COR-L47 (cell line): ENCODE measurements at regions not wholly inside any gene's neighbourhood (a gene's known extent, or its start where the extent isn't known, plus 50 kb on each side); places are given as distances from the start of the nearest gene placed in this dataset.
A peak's percentile ranks its signal among the peaks of the same experiment; 100 is the strongest.

Source experiments
- DNase-seq: peaks from one replicate; lab custom pipeline; 2025; lab: John Stamatoyannopoulos, UW

DNA sequence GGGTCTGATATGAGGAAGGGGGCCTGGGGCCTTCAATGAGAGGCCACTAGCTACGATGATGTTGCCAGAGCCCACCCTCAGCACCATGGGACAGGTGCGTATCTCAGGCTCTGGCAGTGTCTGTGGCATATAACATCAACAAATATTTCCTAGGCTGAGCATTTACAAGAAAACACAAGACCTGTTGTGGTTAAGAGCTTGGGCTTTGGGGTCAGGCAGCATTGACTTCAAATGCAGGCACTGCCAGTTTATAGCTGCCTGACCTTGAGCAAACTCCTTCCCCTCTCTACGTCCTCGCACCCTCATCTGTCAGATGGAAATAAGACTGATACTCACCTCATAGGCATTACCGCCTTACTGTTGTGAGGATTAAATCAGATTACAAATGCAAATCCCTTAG is 156.0 kb downstream of the KATNAL1 start:
- no peak for DNase-seq

- DNase-seq, result no peak
Measured at GRCh38 chr13:30149248-30149647, 158.1 kb downstream of the KATNAL1 start.

DNA sequence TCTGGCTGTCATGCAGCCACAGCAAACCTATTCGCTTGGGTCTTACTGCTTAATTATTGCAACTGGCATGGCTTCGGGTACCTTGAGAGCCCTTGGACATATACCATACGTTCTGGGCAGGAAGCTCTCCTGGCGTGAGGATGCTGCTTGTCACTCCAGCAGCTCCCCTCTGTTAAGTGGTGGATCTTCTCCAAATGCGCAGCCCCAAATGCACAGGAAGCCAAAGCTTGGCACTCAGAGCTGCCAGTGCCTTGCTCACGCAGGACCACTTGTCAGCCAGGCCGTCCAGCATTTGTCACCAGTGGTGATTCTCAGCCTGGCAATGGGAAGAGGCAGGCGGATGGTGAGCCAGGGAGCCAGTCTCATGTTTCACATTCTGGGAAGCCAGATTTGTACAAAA is 158.6 kb downstream of the KATNAL1 start:
- no peak for DNase-seq

GRCh38 chr13:30148171-30148754 is 159.1 kb downstream of the KATNAL1 start:
- DNase-seq, result no peak

DNA sequence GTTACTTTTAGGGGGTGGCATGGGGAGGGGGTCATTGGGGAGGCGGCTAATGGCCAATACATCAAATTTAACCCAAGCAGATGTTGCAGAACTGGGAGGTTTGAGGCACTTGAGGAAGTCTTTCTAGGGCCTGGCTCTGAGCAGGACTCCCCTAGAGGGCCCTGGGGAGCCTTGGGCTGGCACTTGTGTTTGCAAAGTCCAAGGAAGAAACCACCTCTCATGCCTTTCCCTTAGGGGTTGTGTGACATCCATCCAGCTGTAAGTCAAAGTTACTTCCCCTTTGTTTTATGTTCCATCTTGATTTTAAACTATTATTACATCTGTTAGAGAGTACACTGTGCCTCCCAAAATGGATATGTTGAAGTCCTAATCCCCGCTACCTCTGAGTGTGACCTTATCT is 159.9 kb downstream of the KATNAL1 start:
- DNase-seq, result no peak

DNA sequence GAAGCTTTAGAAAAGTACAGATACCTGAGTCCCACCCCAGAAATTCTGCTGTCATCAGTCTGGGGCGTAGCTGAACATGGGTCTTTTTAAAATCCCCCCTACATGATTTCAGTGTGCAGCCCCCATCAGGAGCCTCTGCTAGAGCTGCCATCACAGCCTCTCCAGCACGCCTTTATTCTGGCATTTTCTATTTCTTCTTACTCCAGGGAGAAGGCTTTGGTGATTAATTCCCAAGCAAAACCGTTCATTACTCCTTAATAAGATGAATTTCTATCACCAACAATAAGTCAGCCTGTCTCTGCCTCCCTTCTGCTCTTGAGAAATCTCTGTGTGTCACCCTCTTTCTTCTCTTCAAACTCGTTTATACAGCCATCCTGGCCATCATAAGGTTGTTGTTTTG is 160.3 kb downstream of the KATNAL1 start:
- DNase-seq, result no peak

DNA sequence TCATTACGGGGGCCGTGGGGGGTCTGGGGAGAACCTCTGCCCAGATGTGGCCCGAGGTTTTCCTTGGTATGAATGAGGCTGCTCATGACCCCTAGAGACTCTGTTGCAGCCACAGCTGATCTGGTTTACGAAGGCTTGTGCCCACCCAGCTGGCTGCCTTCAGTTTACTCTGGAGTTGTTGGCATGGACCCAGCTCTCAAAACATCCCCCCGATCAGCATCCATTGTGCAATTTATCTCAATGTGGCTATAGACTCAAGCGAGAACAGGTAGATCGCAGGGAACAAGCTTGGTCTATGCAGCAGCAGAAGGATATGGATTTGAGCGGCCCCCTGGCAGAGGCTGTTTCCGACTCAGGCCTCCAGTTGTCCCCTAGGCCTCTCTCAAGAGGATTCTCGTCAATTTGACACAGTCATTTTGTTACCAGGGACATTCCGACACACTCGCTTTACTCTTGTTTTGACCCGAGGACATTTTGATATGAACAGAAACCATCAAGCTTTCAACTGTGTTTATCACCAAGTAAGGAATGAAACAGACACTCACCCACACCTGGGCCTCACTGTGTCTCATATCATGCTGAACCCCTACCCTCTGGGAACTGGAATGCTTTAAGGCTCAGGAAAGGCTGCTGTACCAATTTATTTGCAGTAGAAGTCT is 161.5 kb downstream of the KATNAL1 start:
- DNase-seq, result no peak

DNA sequence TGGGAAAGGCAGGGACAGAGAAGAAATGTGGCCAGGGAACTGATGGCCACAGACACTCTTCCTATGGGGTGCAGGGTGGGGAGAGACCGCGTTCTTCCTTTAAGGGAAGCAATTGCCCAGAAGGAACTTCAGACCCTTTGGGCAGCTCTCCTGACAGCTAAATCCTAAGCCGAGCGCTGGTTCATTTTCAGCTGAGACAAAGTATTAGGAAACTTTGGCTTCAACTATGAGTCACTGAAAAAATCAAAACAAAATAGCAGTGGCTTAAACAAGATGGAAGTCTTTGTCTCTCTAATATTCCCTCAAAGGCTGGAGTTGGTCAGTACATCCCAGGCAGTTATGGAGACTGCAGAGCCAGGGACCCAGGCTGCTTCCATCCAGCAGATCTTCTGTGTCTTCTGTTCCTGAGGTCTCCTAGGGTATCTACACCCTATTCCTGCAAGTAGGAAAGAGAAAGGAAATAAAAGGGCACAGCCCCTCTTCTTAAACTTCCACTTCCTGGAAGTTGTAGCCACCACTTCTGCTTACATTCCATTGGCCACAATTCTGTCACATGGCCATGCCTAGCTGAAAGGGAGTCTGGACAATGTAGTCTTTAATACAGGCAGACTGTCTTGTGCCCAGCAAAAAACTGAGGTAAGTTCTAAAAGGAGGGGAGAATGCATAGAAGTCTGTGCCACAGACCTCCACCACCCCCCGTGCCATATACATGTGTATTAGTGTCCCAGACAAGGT is 163.5 kb downstream of the KATNAL1 start:
- DNase-seq, result no peak

DNA sequence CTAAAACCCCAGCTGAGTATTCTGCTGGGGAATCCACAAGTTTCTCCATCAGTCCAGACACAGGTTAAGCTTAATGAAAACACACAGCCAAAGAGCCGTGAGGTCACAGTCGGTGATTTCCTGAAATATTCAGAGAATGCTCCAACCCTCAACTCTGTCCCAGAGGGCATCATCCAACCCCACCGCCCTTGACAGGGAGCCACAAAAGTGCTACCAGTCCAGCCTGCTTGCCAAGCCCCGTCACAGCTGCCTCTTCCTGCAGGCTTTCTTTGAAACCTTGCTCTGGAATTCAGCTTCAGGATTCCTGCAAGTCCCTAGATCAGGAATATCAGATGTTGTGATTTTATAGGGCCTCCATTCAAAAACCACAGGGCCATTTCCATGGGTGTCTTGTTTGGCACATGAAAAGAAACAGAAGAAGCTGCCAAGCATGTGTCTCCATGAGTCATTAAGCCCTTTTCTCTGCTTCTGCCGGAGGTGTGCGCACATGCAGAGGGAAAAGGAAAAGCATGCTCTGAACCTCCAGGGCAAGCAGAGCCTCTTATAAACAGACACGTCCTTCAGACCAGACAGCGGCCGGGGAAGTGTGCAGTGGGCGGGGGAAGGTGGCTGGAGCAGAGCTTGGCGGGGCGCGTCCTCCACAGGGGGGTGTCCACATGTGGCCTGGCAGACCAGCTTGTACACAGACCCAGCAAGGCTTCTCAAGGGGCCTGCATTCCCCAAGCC is 164.7 kb downstream of the KATNAL1 start:
- DNase-seq, result no peak

DNA sequence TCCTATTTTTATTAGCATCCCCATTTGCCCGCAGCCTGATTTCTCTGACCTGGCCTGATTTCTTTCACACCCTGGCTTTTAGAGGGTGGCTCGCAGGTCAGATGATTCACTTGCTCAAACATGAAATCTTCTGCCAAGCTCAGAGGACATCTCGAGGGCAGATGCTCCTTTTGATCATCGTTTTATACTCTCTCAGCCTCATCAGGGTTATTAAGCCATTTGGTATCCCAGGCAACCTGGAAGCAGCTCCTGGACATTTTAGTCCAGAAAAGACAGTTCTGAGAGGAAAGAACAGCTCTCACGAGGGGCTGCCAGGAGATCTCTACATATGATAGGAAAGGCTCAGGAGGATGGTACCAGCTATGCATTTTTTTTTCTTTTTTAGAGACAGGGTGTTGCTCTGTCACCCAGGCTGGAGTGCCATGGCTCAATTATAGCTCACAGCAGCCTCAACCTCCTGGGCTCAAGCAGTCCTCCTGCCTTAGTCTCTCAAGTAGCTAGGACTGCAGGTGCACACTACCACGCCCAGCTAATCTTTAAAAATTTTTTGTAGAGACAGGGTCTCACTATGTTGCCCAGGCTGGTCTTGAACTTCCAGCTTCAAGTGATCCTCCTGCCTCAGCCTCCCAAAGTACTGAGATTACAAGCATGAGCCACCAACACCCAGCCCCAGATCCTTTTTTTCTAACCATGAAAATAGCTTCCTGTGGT is 165.4 kb downstream of the KATNAL1 start:
- DNase-seq, result no peak

- DNase-seq, result no peak
Measured at GRCh38 chr13:30140973-30141372, 166.4 kb downstream of the KATNAL1 start.

GRCh38 chr13:30138511-30138910 is 168.8 kb downstream of the KATNAL1 start:
- no peak for DNase-seq

- DNase-seq, result no peak
Measured at GRCh38 chr13:30135868-30136267, 171.5 kb downstream of the KATNAL1 start.

DNA sequence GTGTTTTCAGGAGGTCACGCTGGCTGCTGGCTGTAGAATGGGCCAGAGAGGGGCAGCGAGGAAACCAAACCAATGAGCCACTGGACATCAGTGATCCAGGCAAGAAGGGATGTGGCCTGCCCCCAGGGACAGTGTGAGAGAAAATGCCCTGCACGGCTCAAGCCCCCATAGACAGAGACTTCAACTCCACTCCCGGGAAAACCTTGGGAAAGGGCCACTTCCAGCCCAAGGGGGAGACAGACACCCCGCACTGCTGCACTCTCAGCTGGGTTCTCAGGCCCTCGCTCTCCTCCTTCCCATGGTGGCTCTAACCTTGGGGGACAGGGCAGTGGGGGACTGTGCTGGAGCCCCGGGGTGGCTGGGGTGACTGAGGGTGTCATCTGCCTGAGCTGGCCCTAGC is 172.0 kb downstream of the KATNAL1 start:
- no peak for DNase-seq

DNA sequence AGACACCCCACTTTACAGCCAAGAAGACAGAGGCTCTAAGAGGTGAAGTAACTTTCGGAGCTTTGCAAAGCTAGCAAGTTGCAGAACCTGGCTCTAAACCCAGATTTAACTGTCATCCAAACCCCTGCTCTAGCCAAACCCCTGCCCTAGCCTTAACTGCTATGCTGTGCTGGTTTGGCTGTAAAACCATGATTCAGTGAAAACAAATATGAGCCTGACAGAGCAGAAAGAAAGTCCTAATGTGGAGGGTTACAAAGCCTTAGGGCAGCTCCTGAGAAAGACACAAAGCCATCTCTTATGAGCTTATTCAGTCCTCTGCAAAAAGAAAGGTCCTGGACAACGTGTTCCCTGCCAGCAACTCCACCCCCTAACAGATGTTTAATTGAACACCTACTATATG is 172.8 kb downstream of the KATNAL1 start:
- no peak for DNase-seq

- no peak for DNase-seq
Measured at GRCh38 chr13:30133996-30134395, 173.4 kb downstream of the KATNAL1 start.

DNA sequence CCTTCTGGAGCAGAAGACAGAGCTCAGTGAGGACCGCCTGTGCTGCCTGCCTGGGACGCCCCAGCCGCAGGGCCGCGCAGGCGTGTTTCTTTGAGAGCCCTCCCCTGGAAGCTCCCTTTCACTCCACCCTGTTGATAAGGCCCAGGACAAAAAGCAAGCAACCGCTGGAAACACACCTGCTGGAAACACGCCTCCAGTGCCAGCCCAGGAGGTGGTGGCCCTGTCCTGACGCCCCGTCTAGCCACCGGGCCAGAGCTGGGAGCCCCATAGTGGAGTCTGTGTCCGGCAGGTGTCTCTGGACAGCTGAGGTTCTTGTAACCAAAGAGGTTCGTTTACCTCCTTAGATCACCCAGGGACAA is 173.8 kb downstream of the KATNAL1 start:
- no peak for DNase-seq

GRCh38 chr13:30132623-30133553 is 174.5 kb downstream of the KATNAL1 start:
- peak; percentile 91 for DNase-seq

- DNase-seq, result no peak
Measured at GRCh38 chr13:30129411-30129810, 177.9 kb downstream of the KATNAL1 start.

DNA sequence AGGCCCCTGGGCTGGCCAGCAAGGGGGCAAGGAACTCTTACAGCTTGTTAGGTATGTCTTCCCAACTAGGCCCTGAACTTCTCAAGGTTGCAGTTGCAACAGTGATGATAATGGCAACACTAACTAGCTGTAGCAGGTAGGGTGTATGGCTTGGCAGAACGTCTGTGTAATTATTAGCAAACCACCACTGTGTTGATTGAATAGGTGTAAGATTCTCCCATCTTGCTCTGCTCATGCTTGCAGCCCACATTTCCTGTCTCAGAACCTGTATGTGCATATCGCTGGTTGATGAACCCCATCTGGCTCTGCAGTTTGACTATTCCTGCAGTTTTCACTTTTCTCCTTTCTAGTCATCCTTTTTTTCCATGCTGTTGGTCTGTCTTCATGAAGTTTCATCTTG is 178.8 kb downstream of the KATNAL1 start:
- no peak for DNase-seq

- DNase-seq, result no peak
Measured at GRCh38 chr13:30128095-30128494, 179.3 kb downstream of the KATNAL1 start.
